ENCODE measurements at regions not wholly inside any gene's neighbourhood (a gene's known extent, or its start where the extent isn't known, plus 50 kb on each side); places are given as distances from the start of the nearest gene placed in this dataset.
"Not testable (repeated sequence)": the region's sequence is repeated elsewhere in the genome, so short reads cannot be mapped to it uniquely, and the experiment has no call there.

DNA sequence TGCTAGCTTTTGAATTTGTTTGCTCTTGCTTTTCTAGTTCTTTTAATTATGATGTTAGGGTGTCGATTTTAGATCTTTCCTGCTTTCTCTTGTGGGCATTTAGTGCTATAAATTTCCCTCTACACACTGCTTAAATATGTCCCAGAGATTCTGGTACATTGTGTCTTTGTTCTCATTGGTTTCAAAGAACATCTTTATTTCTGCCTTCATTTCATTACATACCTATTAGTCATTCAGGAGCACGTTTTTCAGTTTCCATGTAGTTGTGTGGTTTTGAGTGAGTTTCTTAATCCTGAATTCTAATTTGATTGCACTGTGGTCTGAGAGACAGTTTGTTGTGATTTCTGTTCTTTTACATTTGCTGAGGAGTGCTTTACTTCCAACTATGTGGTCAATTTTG, 51.2 kb upstream of the MB21D2 start:
- H3K36me3 Mint-ChIP-seq (ENCODE audit: insufficient read depth, unreplicated experiment); H3K9me3 ChIP-seq; BruUV-seq (replicated peaks); CTCF ChIA-PET; H3K9me3 Mint-ChIP-seq (ENCODE audit: unreplicated experiment); H3K36me3 ChIP-seq (ENCODE audit: control insufficient read depth, insufficient read depth, low read length); H3K4me3 Mint-ChIP-seq (ENCODE audit: unreplicated experiment); DNase-seq; H3K4me1 ChIP-seq; H3K4me3 ChIP-seq (ENCODE audit: low read depth, low read length); H3K27me3 ChIP-seq (replicated peaks; ENCODE audit: control insufficient read depth, insufficient read depth, low read length); H3K4me1 Mint-ChIP-seq (ENCODE audit: low read depth, unreplicated experiment); H3K27ac Mint-ChIP-seq (ENCODE audit: unreplicated experiment); H3K27me3 Mint-ChIP-seq (ENCODE audit: insufficient read depth, unreplicated experiment); POLR2A ChIA-PET: not testable (repeated sequence)
- intact Hi-C loops (cut with micrococcal nuclease; ENCODE audit: unreplicated experiment): loop anchor here (5.0 kb wide), 1 partner anchor 52 kb away; the partner anchor contains the start of gene MB21D2

- no peak for DNase-seq
- no peak overlapping the region for H3K27ac Mint-ChIP-seq (ENCODE audit: unreplicated experiment)
- no peaks in the 10 kb centered on the region for H3K27me3 ChIP-seq (replicated peaks; ENCODE audit: control insufficient read depth, insufficient read depth, low read length)
- H3K36me3 Mint-ChIP-seq (ENCODE audit: insufficient read depth, unreplicated experiment): no peaks in the 10 kb centered on the region
- H3K4me3 Mint-ChIP-seq (ENCODE audit: unreplicated experiment): no peak overlapping the region
- BruUV-seq (replicated peaks): no TSS peak
- intact Hi-C loops (cut with micrococcal nuclease; ENCODE audit: unreplicated experiment): no loop called here
- H3K4me1 Mint-ChIP-seq (ENCODE audit: low read depth, unreplicated experiment): no peaks in the 10 kb centered on the region
- no peaks in the 10 kb centered on the region for H3K36me3 ChIP-seq (ENCODE audit: control insufficient read depth, insufficient read depth, low read length)
- no peaks in the 10 kb centered on the region for H3K4me1 ChIP-seq
- H3K9me3 Mint-ChIP-seq (ENCODE audit: unreplicated experiment): peaks cover 7% of the 10 kb centered on the region
- TF ChIP-seq CTCF (IDR thresholded peaks at IDR 0.05; ENCODE audit: insufficient read depth in 1 of 2, low read depth in 1 of 2, low read length in 1 of 2, severe bottlenecking in 1 of 2, unreplicated experiment in 1 of 2): no peak
- H3K4me3 ChIP-seq (ENCODE audit: low read depth, low read length): no peak overlapping the region
- no peaks in the 10 kb centered on the region for H3K27me3 Mint-ChIP-seq (ENCODE audit: insufficient read depth, unreplicated experiment)
- ChIA-PET CTCF (no interaction called here), POLR2A (no interaction called here)
- no peaks in the 10 kb centered on the region for H3K9me3 ChIP-seq
These were observed 63.0 kb upstream of the MB21D2 start for GRCh38 chr3:192980632-192981031.

DNA sequence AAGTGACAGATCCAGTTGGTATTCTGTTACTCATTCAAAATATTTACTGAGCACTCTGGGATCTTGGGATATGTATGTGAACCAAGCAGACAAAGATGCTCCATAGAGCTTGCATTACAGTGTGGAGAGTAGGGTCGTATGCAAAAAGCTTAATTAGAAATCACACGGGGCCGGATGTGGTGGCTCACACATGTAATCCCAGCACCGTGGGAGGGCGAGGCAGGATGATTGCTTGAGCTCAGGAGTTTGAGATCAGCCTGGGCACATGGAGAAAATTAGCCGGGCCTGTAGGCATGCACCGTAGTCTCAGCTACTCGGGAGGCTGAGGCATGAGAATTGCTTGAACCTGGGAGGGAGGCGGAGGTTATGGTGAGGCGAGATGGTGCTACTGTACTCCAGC, 68.7 kb upstream of the MB21D2 start:
- no peaks in the 10 kb centered on the region for H3K9me3 ChIP-seq
- no peak overlapping the region for H3K4me3 ChIP-seq (ENCODE audit: low read depth, low read length)
- BruUV-seq (replicated peaks): no TSS peak
- ChIA-PET CTCF (no interaction called here), POLR2A (no interaction called here)
- Mint-ChIP-seq H3K27ac (ENCODE audit: unreplicated experiment) (no peak overlapping the region), H3K4me1 (ENCODE audit: low read depth, unreplicated experiment) (no peaks in the 10 kb centered on the region), H3K36me3 (ENCODE audit: insufficient read depth, unreplicated experiment) (no peaks in the 10 kb centered on the region), H3K9me3 (ENCODE audit: unreplicated experiment) (no peaks in the 10 kb centered on the region), H3K27me3 (ENCODE audit: insufficient read depth, unreplicated experiment) (no peaks in the 10 kb centered on the region), H3K4me3 (ENCODE audit: unreplicated experiment) (no peak overlapping the region)
- H3K36me3 ChIP-seq (ENCODE audit: control insufficient read depth, insufficient read depth, low read length): no peaks in the 10 kb centered on the region
- no peak for TF ChIP-seq CTCF (IDR thresholded peaks at IDR 0.05; ENCODE audit: insufficient read depth in 1 of 2, low read depth in 1 of 2, low read length in 1 of 2, severe bottlenecking in 1 of 2, unreplicated experiment in 1 of 2)
- no peaks in the 10 kb centered on the region for H3K4me1 ChIP-seq
- no peaks in the 10 kb centered on the region for H3K27me3 ChIP-seq (replicated peaks; ENCODE audit: control insufficient read depth, insufficient read depth, low read length)
- intact Hi-C loops (cut with micrococcal nuclease; ENCODE audit: unreplicated experiment): no loop called here
- DNase-seq: no peak

DNA sequence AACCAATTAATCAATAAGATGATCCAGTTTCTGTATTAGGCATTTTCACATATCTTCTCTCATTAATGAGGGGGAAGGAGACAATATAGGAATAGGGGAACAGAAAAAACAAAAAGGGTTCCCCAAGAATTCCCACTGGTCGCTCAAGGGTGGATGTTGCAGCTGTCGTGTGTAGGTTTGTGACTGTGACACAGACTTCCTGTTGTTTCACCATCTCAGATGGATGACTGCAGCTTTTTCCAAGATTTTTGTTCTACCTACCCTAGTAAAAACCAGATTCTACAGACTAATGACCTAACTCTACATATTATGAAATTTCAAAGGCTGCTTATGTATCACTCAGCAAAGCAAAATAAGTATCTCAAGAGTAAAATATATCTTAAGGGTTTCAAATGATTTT, 73.7 kb upstream of the MB21D2 start:
- TF ChIP-seq CTCF (IDR thresholded peaks at IDR 0.05; ENCODE audit: insufficient read depth in 1 of 2, low read depth in 1 of 2, low read length in 1 of 2, severe bottlenecking in 1 of 2, unreplicated experiment in 1 of 2): no peak
- no peak overlapping the region for H3K27ac Mint-ChIP-seq (ENCODE audit: unreplicated experiment)
- BruUV-seq (replicated peaks): no TSS peak
- H3K4me1 Mint-ChIP-seq (ENCODE audit: low read depth, unreplicated experiment): no peaks in the 10 kb centered on the region
- ChIA-PET CTCF (no interaction called here), POLR2A (no interaction called here)
- H3K4me3 Mint-ChIP-seq (ENCODE audit: unreplicated experiment): no peak overlapping the region
- H3K36me3 Mint-ChIP-seq (ENCODE audit: insufficient read depth, unreplicated experiment): no peaks in the 10 kb centered on the region
- Histone ChIP-seq H3K9me3 (no peaks in the 10 kb centered on the region), H3K4me1 (no peaks in the 10 kb centered on the region), H3K36me3 (ENCODE audit: control insufficient read depth, insufficient read depth, low read length) (no peaks in the 10 kb centered on the region), H3K27me3 (replicated peaks; ENCODE audit: control insufficient read depth, insufficient read depth, low read length) (no peaks in the 10 kb centered on the region), H3K4me3 (ENCODE audit: low read depth, low read length) (no peak overlapping the region)
- no peak for DNase-seq
- peaks cover 3% of the 10 kb centered on the region for H3K9me3 Mint-ChIP-seq (ENCODE audit: unreplicated experiment)
- H3K27me3 Mint-ChIP-seq (ENCODE audit: insufficient read depth, unreplicated experiment): no peaks in the 10 kb centered on the region
- intact Hi-C loops (cut with micrococcal nuclease; ENCODE audit: unreplicated experiment): no loop called here

Measured in Caco-2 (cell line).